WTC11 (cell line): ENCODE measurements at regions not wholly inside any gene's neighbourhood (a gene's known extent, or its start where the extent isn't known, plus 50 kb on each side); places are given as distances from the start of the nearest gene placed in this dataset.

Experiments used
- NFYB ChIP-seq: sonication (generic); formaldehyde crosslinking; conservative IDR thresholded peaks from 2 replicates; pipeline ENCODE4 v1.8.0; 2022; ENCODE audit warnings: low read depth, missing genetic modification reagents
- NR1H2 ChIP-seq: sonication (generic); formaldehyde crosslinking; IDR thresholded peaks from 2 replicates; pipeline ENCODE4 v1.9.0; 2021; ENCODE audit warnings: mild to moderate bottlenecking, moderate library complexity, missing genetic modification reagents
- SP1 ChIP-seq: sonication (generic); formaldehyde crosslinking; conservative IDR thresholded peaks from 2 replicates; pipeline ENCODE4 v1.8.1; 2022; ENCODE audit warnings: missing genetic modification reagents
- ZBTB21 ChIP-seq: sonication (generic); formaldehyde crosslinking; IDR thresholded peaks from 2 replicates; pipeline ENCODE4 v1.8.1; 2023; ENCODE audit warnings: mild to moderate bottlenecking, missing genetic modification reagents, borderline replicate concordance
- ZNF219 ChIP-seq: sonication (generic); formaldehyde crosslinking; IDR thresholded peaks from 2 replicates; pipeline ENCODE4 v1.8.0; 2023; ENCODE audit warnings: missing genetic modification reagents, mild to moderate bottlenecking, borderline replicate concordance
- TF ChIP-seq, protein P1 (sequence below): fragments of 200-600 bp; IDR thresholded peaks from 2 replicates; pipeline ENCODE4 v1.8.0; 2022; ENCODE audit warnings: antibody characterized with exemption

GRCh38 chr1:187691439-187691838, 862.7 kb downstream of the PLA2G4A start:
- TF ChIP-seq, protein P1, sequence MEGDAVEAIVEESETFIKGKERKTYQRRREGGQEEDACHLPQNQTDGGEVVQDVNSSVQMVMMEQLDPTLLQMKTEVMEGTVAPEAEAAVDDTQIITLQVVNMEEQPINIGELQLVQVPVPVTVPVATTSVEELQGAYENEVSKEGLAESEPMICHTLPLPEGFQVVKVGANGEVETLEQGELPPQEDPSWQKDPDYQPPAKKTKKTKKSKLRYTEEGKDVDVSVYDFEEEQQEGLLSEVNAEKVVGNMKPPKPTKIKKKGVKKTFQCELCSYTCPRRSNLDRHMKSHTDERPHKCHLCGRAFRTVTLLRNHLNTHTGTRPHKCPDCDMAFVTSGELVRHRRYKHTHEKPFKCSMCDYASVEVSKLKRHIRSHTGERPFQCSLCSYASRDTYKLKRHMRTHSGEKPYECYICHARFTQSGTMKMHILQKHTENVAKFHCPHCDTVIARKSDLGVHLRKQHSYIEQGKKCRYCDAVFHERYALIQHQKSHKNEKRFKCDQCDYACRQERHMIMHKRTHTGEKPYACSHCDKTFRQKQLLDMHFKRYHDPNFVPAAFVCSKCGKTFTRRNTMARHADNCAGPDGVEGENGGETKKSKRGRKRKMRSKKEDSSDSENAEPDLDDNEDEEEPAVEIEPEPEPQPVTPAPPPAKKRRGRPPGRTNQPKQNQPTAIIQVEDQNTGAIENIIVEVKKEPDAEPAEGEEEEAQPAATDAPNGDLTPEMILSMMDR, result no peak
- TF ChIP-seq ZNF219 (CRISPR knock-in tag), result no peak
- no peak for TF ChIP-seq NFYB (CRISPR knock-in tag)
- TF ChIP-seq NR1H2 (CRISPR knock-in tag), result no peak
- no peak for TF ChIP-seq ZBTB21 (CRISPR knock-in tag)
- no peak for TF ChIP-seq SP1
